ENCODE measurements at regions not wholly inside any gene's neighbourhood (a gene's known extent, or its start where the extent isn't known, plus 50 kb on each side); places are given as distances from the start of the nearest gene placed in this dataset.

- intact Hi-C loops (cut with micrococcal nuclease) = no loop called here
Measured at GRCh38 chr6:109295774-109296156, 86.5 kb downstream of the CD164 start.

DNA sequence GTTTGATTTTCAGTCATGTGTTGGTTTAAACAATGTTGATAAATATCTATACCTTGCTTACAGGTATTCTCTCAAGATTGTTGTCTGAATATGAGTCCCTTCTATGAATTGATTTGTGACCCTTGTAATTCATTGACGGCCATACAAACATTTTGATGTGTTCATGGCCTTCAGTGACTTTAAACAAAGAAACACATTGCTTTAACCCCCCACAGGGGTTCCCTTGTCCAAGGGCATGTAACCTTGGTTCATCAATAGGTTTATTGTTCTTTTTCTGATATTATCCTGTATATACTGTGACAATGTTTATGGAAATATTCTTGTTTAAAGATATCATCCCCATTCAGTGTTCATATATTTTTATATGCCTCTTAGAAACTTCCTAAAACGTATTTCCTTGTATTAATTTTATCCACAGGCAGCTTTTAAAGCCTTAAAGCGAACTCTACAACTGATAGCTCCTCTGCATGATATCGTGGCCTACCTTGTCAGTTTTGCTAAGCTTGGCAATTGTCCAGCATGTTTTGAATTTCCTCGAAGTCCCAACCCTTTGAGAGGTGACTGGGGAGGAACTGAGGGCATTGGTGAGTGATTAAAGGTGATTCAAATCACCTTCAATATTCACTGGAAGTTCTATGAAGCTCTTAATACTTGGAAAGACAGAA, 87.0 kb downstream of the CD164 start:
- intact Hi-C loops (cut with micrococcal nuclease) = no loop called here

- intact Hi-C loops (cut with micrococcal nuclease) = no loop called here
Measured at GRCh38 chr6:109292983-109293586, 89.2 kb downstream of the CD164 start.

- intact Hi-C loops (cut with micrococcal nuclease) = no loop called here
Measured at GRCh38 chr6:109292420-109292819, 89.8 kb downstream of the CD164 start.

GRCh38 chr6:109291902-109292301, 90.4 kb downstream of the CD164 start:
- intact Hi-C loops (cut with micrococcal nuclease) = no loop called here

GRCh38 chr6:109290143-109290931, 91.9 kb downstream of the CD164 start:
- intact Hi-C loops (cut with micrococcal nuclease) = no loop called here

- intact Hi-C loops (cut with micrococcal nuclease) = no loop called here
Measured at GRCh38 chr6:109285366-109285765, 96.9 kb downstream of the CD164 start.

- intact Hi-C loops (cut with micrococcal nuclease) = no loop called here
Measured at GRCh38 chr6:109284675-109285074, 97.6 kb downstream of the CD164 start.

- intact Hi-C loops (cut with micrococcal nuclease) = no loop called here
Measured at GRCh38 chr6:109282756-109283155, 99.5 kb downstream of the CD164 start.

DNA sequence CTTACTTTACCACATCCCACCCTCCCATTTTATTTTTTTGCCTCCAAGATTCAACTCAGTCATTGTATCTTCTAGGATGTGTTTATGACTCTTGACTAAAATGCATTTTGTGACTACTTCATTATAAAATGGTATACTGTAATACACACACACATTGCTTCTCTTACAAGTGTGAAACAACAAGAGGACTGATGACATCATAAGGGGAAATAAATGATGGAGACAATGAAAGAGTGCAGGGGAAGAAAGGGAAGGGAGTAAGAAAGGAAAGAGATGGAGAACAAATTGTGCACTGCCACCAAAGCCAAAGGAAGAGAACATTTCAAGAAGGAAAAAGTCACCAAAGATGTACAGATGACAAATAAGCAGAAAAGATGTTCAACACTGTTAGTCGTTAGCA, 102.6 kb downstream of the CD164 start:
- intact Hi-C loops (cut with micrococcal nuclease) = no loop called here

GRCh38 chr6:109271622-109272021, 110.6 kb downstream of the CD164 start:
- intact Hi-C loops (cut with micrococcal nuclease) = no loop called here

DNA sequence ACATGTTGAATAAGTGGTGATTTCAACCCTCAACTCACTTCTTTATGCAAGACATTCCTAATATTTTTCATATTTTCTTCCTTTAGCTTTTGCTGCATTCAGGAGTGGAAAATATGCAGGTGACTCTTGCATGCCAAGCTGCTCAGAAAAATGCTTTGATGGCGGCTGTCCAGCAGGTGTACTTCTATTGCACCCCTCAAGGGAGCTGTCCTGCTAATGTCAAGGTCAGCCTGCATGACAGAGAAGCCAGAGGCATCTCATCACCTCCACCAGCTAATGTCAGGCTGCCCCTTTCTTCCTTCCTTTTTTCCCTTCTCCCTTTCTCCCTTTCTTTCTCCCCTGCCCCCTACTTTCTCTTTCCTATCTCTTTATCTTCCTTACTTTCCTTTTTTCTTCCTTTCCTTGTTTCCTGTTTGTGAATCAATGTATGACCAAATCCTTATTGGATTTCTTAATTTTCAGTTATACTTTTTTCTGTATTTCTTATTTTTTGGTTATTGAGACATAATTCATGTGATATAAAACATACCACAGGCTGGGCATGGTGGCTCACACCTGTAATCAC, 112.2 kb downstream of the CD164 start:
- intact Hi-C loops (cut with micrococcal nuclease) = no loop called here

- intact Hi-C loops (cut with micrococcal nuclease) = no loop called here
Measured at GRCh38 chr6:109269057-109269456, 113.2 kb downstream of the CD164 start.

GRCh38 chr6:109265530-109265929, 116.7 kb downstream of the CD164 start:
- intact Hi-C loops (cut with micrococcal nuclease) = no loop called here

- intact Hi-C loops (cut with micrococcal nuclease) = no loop called here
Measured at GRCh38 chr6:109263873-109264700, 118.2 kb downstream of the CD164 start.

DNA sequence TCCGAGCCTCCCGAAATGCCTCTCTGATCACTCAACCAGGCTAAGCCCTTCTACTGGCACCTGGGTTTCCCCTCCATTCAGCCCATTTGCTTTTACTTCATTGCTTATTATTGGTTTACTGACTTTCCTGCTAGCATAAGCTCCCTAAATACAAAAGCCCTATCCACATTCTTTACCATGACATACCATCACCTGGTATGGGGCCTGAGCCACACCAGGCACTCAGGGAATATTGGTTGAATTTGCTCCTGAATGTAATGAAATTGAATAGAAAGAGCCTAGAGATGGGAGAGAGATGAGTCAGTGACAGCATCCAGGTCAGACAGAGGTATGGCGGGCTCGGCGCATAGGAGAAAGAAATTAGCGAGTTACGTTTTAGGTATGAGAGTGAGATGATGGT, 120.0 kb downstream of the CD164 start:
- intact Hi-C loops (cut with micrococcal nuclease) = no loop called here

DNA sequence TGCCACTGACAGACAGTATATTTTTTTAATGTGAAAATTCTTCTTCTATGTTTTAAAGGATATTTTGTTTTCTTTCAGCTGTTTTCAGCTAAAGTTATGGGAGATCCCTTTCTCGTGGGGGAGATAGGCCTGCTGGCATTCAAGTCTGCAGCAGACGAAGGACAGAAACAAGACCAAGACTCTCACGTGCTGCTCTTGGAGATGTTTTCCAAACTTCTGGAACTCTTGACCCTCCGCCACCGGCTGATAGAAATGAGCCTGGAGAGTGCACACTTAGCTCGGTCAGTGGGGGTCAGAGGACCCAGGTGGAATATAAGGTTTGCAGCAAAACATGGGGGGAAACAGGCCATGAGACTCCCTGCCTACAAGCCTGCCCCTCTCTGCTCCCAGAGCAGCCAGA, 120.5 kb downstream of the CD164 start:
- intact Hi-C loops (cut with micrococcal nuclease) = no loop called here

DNA sequence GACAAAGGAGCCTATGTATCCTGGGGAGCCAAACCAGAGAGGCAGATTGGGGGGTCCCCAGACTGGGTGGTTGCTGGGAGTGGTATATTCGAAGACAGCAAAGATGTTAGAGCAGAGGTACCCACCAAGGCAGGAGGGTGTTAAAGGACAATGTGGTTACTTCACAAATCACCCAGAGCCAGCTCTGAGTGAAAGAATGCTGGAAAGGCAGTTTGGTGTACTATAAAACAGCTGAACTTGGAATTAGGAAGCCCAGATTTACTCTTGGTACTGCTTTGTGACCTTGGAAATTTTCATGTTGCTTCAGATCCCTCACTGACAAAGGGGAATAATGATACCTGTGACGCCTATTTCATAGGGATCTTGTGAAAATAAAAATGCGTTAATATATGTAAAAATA, 121.6 kb downstream of the CD164 start:
- intact Hi-C loops (cut with micrococcal nuclease) = no loop called here

DNA sequence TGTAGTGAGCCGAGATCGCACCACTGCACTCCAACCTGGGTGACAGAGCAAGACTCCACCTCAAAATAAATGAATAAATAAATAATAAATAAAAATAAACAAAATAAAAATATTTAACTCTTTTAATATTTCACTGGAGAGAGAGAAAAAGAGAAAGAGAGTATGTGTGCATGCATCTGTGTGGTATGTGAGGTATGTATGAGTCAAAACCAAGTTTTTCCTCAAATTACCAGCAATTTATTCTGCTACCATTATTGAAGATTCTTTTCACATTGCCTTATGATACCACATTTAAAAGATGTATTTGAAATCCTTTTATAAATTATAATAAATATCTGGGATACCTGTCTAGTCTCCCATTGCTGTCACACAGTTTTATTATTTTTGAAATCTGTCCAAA, 122.1 kb downstream of the CD164 start:
- intact Hi-C loops (cut with micrococcal nuclease) = no loop called here

- intact Hi-C loops (cut with micrococcal nuclease) = no loop called here
Measured at GRCh38 chr6:109258129-109258528, 124.1 kb downstream of the CD164 start.

- intact Hi-C loops (cut with micrococcal nuclease) = no loop called here
Measured at GRCh38 chr6:109257494-109257893, 124.8 kb downstream of the CD164 start.

All from T-helper 1 cell treated with Interleukin-12 subunit alpha and Interleukin-12 subunit beta and Interleukin-4 antibody, amounts not matched to agents 30 ng/mL and 1 ng/mL, for 36 hours (primary cell).